SK-N-DZ (cell line): ENCODE measurements at regions not wholly inside any gene's neighbourhood (a gene's known extent, or its start where the extent isn't known, plus 50 kb on each side); places are given as distances from the start of the nearest gene placed in this dataset.
A peak's percentile ranks its signal among the peaks of the same experiment; 100 is the strongest.
"Not testable (repeated sequence)": the region's sequence is repeated elsewhere in the genome, so short reads cannot be mapped to it uniquely, and the experiment has no call there.

Experiments
- DNase-seq: peaks from one replicate; pipeline ENCODE4 v3.0.0-alpha.2; 2015; ENCODE audit warnings: low spot score

- no peak for DNase-seq
Measured at GRCh38 chr5:154626876-154627557, 128.2 kb upstream of the LARP1 start.

- no peak for DNase-seq
Measured at GRCh38 chr5:154625031-154625430, 130.1 kb upstream of the LARP1 start.

DNA sequence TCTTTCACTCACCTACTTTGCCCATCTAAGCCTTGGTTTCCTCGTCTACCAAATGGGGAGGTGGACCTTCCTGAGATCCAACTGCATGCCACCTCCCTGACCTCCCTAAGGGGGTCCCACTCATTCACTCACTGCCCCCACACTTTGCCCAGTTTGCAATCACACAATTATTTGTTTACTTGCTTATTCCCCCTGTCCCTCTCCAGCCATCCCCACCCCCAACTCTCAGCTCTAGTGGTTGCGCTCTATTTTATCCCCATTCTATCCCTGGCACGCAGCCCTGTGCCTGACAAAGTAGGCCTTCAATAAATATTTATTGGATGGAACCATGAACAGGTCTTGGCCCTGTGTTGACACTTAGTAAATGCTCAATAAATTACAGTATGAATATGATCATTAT lies 130.8 kb upstream of the LARP1 start:
- DNase-seq: no peak

DNA sequence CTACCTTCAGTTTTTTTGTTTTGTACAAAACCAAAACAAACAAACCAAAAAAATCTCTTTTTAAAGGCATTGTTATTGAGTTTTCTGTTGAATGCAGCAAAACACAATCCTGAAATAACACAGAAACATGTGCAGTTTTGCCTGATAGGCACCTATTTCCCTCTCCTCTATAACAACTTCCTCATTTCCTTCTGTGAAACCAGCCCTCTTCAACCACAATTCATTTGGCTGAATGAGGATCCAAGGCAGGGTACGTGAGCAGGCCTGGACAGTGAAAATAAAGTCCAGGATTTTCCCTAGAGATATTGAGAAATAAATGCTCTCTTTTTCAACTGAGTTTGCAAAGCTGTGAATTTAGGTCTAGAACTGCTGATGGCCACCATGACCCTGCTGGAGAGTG lies 134.8 kb upstream of the LARP1 start:
- DNase-seq: no peak

- DNase-seq: no peak
Measured at GRCh38 chr5:154618696-154619095, 136.5 kb upstream of the LARP1 start.

DNA sequence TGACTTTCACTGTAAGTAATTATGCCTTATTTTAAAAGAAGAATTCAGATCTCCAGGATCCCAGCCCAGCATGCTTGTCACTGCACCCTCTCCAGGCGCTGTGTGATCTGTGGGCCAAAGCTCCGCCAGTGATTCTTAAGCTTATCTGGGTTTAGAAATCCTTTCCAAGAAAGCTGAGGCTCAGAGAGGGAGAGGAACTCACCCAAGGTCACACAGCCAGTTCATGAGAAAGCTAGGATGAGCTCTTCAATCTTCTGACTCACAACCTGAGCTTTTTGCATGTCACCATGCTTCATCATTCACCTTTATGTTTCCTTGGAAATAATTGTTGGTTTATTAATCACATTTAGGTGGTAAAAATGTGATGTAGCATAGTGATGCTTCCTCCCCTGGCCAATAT lies 136.6 kb upstream of the HAND1 start:
- DNase-seq: no peak

DNA sequence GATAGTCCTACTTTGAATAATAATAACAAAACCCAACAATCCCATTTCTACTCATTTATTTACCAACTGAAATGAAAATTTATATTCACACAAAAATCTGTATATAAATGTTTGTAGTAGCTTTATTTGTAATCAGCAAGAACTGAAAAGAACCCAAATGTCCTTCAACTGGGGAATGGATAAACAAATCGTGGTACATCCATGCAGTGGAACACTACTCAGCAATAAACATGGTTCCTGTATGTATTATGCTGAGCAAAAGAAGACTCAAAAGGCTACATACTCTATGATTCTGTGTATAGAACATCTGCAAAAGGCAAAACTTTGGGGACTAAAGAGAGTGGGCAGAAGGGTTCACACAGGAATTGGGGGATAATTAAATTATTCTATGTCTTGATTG lies 136.1 kb upstream of the HAND1 start:
- no peak for DNase-seq

DNA sequence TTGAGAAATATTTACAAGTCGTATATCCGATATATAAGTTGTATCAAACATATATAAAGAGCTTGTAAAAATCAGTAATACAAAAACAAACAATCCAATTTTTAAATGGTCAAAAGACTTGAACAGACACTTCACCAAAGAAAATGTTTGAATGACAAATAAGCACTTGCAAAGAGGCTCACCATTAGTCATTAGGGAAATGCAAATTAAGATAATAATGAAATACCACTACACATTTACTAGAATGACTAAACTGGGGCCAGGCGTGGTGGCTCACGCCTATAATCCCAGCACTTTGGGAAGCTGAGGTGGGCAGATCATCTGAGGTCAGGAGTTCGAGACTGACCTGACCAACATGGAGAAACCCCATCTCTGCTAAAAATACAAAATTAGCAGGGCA lies 134.6 kb upstream of the HAND1 start:
- DNase-seq: no peak

GRCh38 chr5:154611341-154611767 lies 133.3 kb upstream of the HAND1 start:
- DNase-seq: no peak

DNA sequence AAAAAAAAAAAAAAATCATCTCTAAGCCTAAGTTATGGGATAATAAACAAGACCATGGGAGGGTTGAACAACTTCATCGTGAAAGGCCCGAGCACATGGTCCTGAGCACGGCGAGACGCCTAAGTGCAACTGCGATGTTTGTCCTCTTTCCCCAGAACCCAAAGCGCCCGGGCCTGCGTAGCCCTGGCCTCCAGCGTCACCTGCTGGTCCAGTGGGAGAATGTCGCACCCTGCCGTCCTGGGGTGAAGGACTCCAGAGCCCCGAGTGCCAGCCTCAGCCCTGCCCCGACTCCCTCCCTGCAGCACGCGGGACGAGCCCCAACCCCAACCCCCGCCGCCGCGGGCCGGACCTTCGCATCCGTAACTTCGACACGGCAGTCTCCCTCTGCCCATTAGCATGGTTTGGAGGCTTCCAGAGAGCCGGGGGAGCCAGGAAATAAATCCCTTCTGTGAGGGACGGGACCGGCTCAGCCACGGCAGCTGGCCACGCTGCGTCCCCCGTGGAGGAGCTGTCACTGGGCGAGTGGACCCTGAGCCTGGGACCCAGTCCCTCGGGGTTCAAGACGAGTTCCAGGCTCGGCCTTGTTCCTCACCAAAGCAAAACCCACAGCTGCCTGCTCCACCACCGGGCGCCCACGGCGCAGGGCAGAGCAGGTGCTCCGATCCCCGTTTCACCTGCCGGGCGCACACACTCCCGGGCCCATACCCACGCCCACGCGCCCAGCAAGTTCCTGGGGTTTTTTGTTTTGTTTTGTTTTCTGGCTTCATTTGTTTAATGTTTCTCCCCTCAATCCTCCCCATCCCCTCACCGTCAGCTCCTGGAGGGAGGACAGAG lies 132.5 kb upstream of the HAND1 start:
- peak; percentile 88 for DNase-seq

GRCh38 chr5:154609251-154609650 lies 131.2 kb upstream of the HAND1 start:
- DNase-seq: no peak

- DNase-seq: peak; percentile 63
Measured at GRCh38 chr5:154608531-154609011, 130.5 kb upstream of the HAND1 start.

GRCh38 chr5:154607746-154608145 lies 129.7 kb upstream of the HAND1 start:
- no peak for DNase-seq

DNA sequence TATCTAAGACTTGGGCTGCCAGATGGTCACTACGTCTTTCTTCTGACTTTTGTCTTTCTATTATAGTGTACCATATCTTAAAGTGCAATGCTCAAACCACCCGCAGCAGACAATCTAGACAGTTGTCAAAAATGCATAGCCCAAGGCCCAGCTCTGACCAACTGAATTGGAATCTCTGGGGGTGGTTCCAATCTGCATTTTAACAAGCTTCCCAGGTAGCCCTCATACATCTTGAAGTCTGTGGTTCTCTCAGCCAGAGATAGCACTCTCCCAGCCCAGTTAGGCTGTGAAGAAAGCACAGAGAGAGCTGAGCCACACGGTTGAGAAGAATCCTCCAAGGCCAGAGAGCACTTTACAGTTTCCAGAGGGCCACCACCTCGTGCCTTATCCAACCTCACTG lies 128.2 kb upstream of the HAND1 start:
- DNase-seq: no peak

GRCh38 chr5:154603953-154604679 lies 126.1 kb upstream of the HAND1 start:
- peak; percentile 99 for DNase-seq

DNA sequence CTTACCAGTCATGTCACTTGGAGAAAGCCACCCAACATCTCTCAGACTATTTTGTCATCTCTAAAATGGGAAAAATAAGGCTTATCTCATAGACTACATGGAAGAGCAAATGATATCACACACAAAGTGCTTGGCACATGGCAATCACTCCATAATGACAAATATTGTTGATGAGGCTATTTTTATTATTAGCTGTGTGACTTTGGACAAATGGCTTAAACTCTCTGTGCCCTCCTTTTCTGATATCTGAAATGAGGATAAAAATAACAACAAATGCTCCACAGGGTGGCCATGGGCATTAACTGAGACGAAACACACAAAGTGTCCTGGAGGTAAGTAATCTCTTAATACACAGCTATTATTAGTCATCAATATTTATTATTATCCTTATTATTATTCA lies 125.5 kb upstream of the HAND1 start:
- no peak for DNase-seq

DNA sequence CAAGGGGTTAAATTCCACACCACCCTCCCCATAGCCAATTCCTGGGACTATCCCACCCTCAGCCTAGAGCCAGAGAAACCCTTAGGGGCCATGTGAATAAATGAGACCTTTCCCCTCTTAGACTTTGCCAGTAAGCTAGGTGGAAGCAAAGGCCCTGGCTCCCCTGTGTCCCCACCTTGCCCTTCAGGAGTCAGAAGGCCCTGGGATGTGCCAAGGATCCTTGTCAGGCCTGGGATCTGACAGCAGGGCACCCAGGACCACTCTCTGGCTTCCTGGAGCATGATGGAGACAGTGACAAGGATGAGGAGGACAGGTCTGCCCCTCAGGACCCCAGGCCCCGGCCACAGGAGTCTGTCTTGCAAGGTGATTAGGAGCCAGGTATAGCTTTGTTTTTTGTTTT lies 125.0 kb upstream of the HAND1 start:
- DNase-seq: peak; percentile 57

GRCh38 chr5:154601014-154601413 lies 123.0 kb upstream of the HAND1 start:
- no peak for DNase-seq

GRCh38 chr5:154598021-154598420 lies 120.0 kb upstream of the HAND1 start:
- no peak for DNase-seq

DNA sequence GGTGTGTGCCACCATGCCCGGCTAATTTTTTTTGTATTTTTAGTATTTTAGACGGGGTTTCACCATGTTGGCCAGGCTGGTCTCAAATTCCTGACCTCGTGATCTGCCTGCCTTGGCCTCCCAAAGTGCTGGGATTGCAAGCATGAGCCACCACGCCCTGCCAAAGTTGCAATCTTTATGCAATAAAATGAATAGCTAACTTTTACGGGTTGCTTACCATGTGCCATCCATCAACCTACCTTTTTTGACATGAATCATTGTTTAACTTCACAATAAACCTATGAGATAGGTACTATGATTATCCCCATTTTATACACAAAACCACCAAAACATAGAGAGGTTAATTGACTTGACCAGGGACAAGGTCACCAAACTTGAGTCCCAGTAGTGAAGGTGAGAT lies 118.8 kb upstream of the HAND1 start:
- DNase-seq: not testable (repeated sequence)

DNA sequence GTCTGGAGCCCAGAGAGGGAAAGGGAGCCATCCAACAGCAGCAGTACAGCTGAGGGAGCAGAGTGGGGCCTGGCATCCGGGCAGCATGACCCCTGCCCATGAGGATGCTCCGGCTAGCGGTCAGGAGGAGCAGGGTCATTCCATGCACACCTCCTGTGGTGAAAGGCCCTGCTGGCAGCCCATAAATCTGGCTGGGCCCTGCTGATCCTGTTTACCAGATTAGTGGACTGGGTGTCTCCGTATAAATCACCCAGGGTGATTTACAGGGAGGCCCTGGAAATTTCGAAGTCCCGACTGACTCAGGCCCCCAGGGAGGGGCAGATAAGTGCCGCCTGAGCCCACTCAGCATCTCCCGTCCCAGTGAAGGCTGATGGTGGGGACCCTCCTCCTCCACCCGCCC lies 117.6 kb upstream of the HAND1 start:
- DNase-seq: peak; percentile 67

DNA sequence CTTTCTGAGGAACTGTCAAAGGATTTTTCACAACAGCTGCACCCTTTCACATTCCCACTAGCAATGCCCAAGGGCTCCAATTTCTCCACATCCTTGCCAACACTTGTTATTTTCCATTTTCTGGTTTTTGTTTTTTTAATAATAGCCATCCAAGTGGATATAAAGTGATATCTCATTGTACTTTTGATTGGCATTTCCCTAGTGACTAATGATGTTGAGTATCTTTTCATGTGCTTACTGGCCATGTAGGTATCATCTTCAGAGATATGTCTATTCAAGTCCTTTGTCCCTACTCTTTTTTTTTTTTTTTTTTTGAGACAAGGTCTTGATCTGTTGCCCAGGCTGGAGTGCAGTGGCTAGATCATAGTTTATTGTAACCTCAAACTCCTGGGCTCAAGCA lies 115.8 kb upstream of the HAND1 start:
- DNase-seq: no peak
